ENCODE measurements at regions not wholly inside any gene's neighbourhood (a gene's known extent, or its start where the extent isn't known, plus 50 kb on each side); places are given as distances from the start of the nearest gene placed in this dataset.

DNA sequence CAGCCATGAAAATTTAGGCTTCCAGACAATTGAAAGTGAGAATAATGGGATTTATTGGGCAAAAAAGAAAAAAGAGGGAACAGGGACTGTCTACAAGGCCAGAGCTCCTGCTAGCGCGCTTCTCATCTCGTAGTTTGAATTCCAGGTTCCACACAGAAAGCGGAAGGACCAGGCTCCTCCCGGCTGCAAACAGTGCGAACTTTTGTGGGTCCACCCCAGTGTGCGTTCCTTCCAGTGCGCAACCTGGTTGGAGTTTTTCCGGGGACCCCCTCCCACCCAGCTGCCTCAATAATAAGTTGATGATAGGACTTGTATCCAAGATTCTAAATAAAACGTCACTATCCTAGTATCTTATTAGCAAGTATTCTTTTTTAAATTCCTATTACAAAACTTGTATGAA, 467.7 kb upstream of the TUSC1 start:
- Histone ChIP-seq H3K36me3 (replicated peaks) (no peaks in the 10 kb centered on the region), H3K4me3 (ENCODE audit: low read depth, low read length) (no peak overlapping the region), H3K27me3 (replicated peaks) (no peaks in the 10 kb centered on the region), H3K27ac (no peak overlapping the region)
- in situ Hi-C loops (cut with HindIII; ENCODE audit: low pct_ligation_motif_present, low sequenced_read_pairs), result no loop called here
- DNase-seq, result no peak
- TF ChIP-seq, protein P1, sequence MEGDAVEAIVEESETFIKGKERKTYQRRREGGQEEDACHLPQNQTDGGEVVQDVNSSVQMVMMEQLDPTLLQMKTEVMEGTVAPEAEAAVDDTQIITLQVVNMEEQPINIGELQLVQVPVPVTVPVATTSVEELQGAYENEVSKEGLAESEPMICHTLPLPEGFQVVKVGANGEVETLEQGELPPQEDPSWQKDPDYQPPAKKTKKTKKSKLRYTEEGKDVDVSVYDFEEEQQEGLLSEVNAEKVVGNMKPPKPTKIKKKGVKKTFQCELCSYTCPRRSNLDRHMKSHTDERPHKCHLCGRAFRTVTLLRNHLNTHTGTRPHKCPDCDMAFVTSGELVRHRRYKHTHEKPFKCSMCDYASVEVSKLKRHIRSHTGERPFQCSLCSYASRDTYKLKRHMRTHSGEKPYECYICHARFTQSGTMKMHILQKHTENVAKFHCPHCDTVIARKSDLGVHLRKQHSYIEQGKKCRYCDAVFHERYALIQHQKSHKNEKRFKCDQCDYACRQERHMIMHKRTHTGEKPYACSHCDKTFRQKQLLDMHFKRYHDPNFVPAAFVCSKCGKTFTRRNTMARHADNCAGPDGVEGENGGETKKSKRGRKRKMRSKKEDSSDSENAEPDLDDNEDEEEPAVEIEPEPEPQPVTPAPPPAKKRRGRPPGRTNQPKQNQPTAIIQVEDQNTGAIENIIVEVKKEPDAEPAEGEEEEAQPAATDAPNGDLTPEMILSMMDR (IDR thresholded peaks at IDR 0.05; ENCODE audit: low read depth, low read length, missing control alignments), result no peak

DNA sequence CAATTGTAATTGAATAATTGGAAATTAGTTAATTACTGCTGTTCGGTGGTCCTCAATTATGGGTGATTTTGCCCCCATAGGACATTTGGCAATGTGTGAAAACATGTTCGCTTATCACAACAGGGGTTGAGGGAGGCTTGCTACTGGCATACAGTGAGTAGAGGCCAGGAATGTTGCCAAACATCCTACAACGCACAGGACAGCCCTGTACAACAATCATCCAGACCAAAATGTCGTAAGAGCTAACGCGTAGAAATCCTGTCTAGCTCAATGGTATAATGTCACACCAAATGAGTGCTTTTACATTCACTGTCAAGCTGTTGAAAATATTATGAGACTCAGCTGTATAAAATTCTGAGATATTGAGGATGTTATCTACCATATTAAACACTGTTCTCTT, 464.4 kb upstream of the TUSC1 start:
- TF ChIP-seq, protein P1 (IDR thresholded peaks at IDR 0.05; ENCODE audit: low read depth, low read length, missing control alignments), result no peak
- H3K4me3 ChIP-seq (ENCODE audit: low read depth, low read length), result no peak overlapping the region
- in situ Hi-C loops (cut with HindIII; ENCODE audit: low pct_ligation_motif_present, low sequenced_read_pairs), result no loop called here
- no peaks in the 10 kb centered on the region for H3K27me3 ChIP-seq (replicated peaks)
- no peak overlapping the region for H3K27ac ChIP-seq
- DNase-seq, result no peak
- H3K36me3 ChIP-seq (replicated peaks), result no peaks in the 10 kb centered on the region

DNA sequence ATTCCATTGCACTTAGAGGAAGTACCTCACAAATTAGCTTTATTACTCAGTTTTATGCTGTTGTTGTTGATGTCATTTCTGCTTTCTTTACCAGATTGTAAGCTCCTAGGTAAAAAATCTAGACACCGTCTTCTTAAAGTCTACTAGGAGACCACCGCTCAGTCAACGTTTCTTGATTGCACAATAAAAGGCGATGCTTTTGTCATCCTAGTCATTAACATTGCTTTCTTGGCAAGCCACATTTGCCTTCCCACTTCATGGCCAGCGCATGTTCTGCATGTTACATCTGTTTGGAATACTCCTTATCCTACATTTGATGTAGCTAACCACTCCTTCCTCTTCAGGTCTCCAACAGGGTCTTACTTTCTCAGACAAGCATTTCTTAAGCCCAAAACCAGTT, 464.0 kb upstream of the TUSC1 start:
- no peak for DNase-seq
- TF ChIP-seq, protein P1 (IDR thresholded peaks at IDR 0.05; ENCODE audit: low read depth, low read length, missing control alignments), result no peak
- in situ Hi-C loops (cut with HindIII; ENCODE audit: low pct_ligation_motif_present, low sequenced_read_pairs), result no loop called here
- Histone ChIP-seq H3K27ac (no peak overlapping the region), H3K36me3 (replicated peaks) (no peaks in the 10 kb centered on the region), H3K27me3 (replicated peaks) (no peaks in the 10 kb centered on the region), H3K4me3 (ENCODE audit: low read depth, low read length) (no peak overlapping the region)

DNA sequence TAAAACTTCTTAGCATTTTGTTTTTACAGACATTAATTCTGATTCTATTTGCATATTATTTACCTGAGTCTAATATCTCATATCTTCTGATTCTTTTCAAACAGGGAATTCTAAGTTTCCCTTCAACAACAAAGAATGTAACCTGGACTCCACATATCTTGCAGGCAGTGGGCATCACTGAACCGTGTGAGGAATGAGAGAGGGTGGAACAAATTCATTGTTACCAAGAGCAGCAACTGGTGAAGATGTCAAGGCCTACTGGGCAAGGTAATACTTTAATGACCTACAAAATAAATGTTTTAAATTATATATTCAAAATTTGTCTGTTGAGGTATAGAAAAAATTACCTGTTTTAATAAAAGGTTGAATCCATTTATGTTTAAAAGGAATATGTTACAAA, 455.3 kb upstream of the TUSC1 start:
- Histone ChIP-seq H3K36me3 (replicated peaks) (no peaks in the 10 kb centered on the region), H3K27me3 (replicated peaks) (no peaks in the 10 kb centered on the region), H3K4me3 (ENCODE audit: low read depth, low read length) (no peak overlapping the region), H3K27ac (no peak overlapping the region)
- in situ Hi-C loops (cut with HindIII; ENCODE audit: low pct_ligation_motif_present, low sequenced_read_pairs), result no loop called here
- no peak for DNase-seq
- TF ChIP-seq, protein P1 (IDR thresholded peaks at IDR 0.05; ENCODE audit: low read depth, low read length, missing control alignments), result no peak

DNA sequence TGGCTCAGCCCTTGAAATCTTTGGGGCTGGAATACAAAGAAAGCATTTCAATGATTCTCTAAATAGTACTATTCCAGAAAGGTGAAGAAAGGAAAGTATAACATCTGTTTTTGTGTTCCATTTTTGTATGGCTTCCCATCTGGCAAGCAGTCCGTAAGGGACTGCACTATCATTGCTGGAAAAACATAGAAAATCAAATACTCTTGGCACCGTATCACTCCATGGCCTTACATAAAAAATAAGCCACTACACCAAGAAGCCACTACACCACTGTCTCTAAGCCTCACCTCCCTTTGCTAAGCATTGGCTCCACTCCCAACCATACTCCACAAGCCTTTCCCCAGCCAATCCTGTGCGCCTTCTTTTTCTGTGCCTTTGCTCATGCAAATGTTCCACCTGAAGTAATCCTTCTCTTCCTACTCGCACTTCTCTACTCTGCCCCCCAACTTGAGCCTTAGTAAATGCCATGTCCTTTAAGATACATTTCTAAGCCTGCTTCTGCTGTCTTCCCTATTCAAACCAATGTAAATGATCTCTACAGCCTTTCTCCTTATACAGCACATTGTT, 454.6 kb upstream of the TUSC1 start:
- Histone ChIP-seq H3K27ac (no peak overlapping the region), H3K4me3 (ENCODE audit: low read depth, low read length) (no peak overlapping the region), H3K36me3 (replicated peaks) (no peaks in the 10 kb centered on the region), H3K27me3 (replicated peaks) (no peaks in the 10 kb centered on the region)
- no peak for DNase-seq
- TF ChIP-seq, protein P1 (IDR thresholded peaks at IDR 0.05; ENCODE audit: low read depth, low read length, missing control alignments), result no peak
- in situ Hi-C loops (cut with HindIII; ENCODE audit: low pct_ligation_motif_present, low sequenced_read_pairs), result no loop called here

DNA sequence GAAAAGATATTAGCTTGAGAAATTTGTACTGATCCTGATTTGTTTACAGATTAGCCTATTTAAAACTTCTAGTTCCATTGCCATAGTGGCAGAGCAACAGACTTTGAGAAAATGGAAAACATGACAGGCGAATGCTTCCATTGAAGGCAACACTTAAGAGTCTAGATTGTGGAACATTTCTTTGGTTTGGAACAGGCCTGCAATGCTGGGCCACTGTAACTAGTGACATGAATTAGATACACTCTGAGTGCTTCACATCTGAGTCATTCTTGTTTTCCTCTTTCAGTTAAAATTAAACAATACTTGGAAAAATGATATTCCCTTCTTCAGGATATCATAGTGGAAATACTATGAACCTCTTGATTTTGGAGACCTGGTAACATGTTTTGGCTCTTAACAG, 453.6 kb upstream of the TUSC1 start:
- no peak overlapping the region for H3K27ac ChIP-seq
- H3K4me3 ChIP-seq (ENCODE audit: low read depth, low read length), result no peak overlapping the region
- no peaks in the 10 kb centered on the region for H3K36me3 ChIP-seq (replicated peaks)
- H3K27me3 ChIP-seq (replicated peaks), result no peaks in the 10 kb centered on the region
- in situ Hi-C loops (cut with HindIII; ENCODE audit: low pct_ligation_motif_present, low sequenced_read_pairs), result no loop called here
- TF ChIP-seq, protein P1 (IDR thresholded peaks at IDR 0.05; ENCODE audit: low read depth, low read length, missing control alignments), result no peak
- DNase-seq, result peak; percentile 30

All from brain microvascular endothelial cell (primary cell).